HL-60 (cell line): ENCODE measurements at regions not wholly inside any gene's neighbourhood (a gene's known extent, or its start where the extent isn't known, plus 50 kb on each side); places are given as distances from the start of the nearest gene placed in this dataset.

Source experiments
- DNase-seq, 2 experiments: peaks; one replicate each; pipeline ENCODE4 v3.0.0-alpha.2; 2010 to 2020; ENCODE audit warnings: low read depth in 1 of 2, low spot score in 1 of 2
- H3K27ac ChIP-seq: fragments of 250-450 bp; sonication (Bioruptor Pico); replicated peaks from 2 replicates; pipeline ENCODE4 v1.5.1; 2020; ENCODE audit warnings: mild to moderate bottlenecking, moderate library complexity
- H3K27me3 ChIP-seq: fragments of 250-450 bp; sonication (Bioruptor Pico); 2 replicates; pipeline ENCODE4 v1.5.1; 2021; ENCODE audit warnings: mild to moderate bottlenecking, moderate library complexity; ENCODE audit not compliant: insufficient read depth, poor library complexity, severe bottlenecking
- H3K4me3 ChIP-seq: replicated peaks from 2 replicates; pipeline ENCODE4 v1.5.1; 2011; ENCODE audit warnings: mild to moderate bottlenecking, control low read depth, low read length; ENCODE audit not compliant: insufficient read depth
- CTCF ChIP-seq: IDR thresholded peaks from one replicate; pipeline ENCODE4 v1.5.1; 2011; ENCODE audit warnings: low read length, control low read depth, inconsistent platforms; ENCODE audit not compliant: insufficient read depth
- GABPA ChIP-seq: IDR thresholded peaks from 2 replicates; pipeline ENCODE4 v1.6.1; 2012; ENCODE audit warnings: low read depth
- POLR2AphosphoS5 ChIP-seq: IDR thresholded peaks from 2 replicates; pipeline ENCODE4 v1.6.1; 2012; ENCODE audit warnings: low read depth
- REST ChIP-seq: IDR thresholded peaks from 2 replicates; pipeline ENCODE4 v1.6.1; 2012; ENCODE audit warnings: low read depth; ENCODE audit not compliant: insufficient replicate concordance
- SPI1 ChIP-seq: IDR thresholded peaks from 2 replicates; pipeline ENCODE4 v1.6.1; 2012; ENCODE audit warnings: low read depth, mild to moderate bottlenecking, borderline replicate concordance

GRCh38 chr4:123232439-123232838, 164.2 kb upstream of the SPRY1 start:
- peak; percentile 28; the same call in 1 of the 2 replicates for TF ChIP-seq SPI1
- no peak for TF ChIP-seq POLR2AphosphoS5
- Histone ChIP-seq H3K27ac (no peak overlapping the region), H3K4me3 (no peak overlapping the region), H3K27me3 (no peaks in the 10 kb centered on the region)
- DNase-seq: peak in 1 of 2 experiments; percentile 31

GRCh38 chr4:123233136-123233768, 163.3 kb upstream of the SPRY1 start:
- Histone ChIP-seq H3K4me3 (no peak overlapping the region), H3K27me3 (no peaks in the 10 kb centered on the region), H3K27ac (peak overlapping the region; percentile 15; the same call in 1 of the 2 replicates)
- TF ChIP-seq REST (no peak), CTCF (no peak), SPI1 (peak; percentile 87), POLR2AphosphoS5 (no peak), GABPA (peak; percentile 26; the same call in 1 of the 2 replicates)
- DNase-seq: peak in 1 of 2 experiments; percentile 31

GRCh38 chr4:123234955-123235354, 161.6 kb upstream of the SPRY1 start:
- DNase-seq: no peak
- TF ChIP-seq POLR2AphosphoS5 (no peak), GABPA (no peak)

GRCh38 chr4:123235431-123235830, 161.2 kb upstream of the SPRY1 start:
- DNase-seq: no peak
- TF ChIP-seq GABPA: no peak
- TF ChIP-seq CTCF: no peak
- TF ChIP-seq POLR2AphosphoS5: no peak
- TF ChIP-seq REST: no peak
- Histone ChIP-seq H3K27me3 (no peaks in the 10 kb centered on the region), H3K27ac (no peak overlapping the region), H3K4me3 (no peak overlapping the region)

More at GRCh38 chr4:123234955-123235354, 161.6 kb upstream of the SPRY1 start:
- Histone ChIP-seq H3K4me3 (no peak overlapping the region), H3K27ac (no peak overlapping the region), H3K27me3 (no peaks in the 10 kb centered on the region)

GRCh38 chr4:123236606-123237005, 160.0 kb upstream of the SPRY1 start:
- DNase-seq: no peak
- Histone ChIP-seq H3K27me3 (no peaks in the 10 kb centered on the region), H3K27ac (no peak overlapping the region), H3K4me3 (no peak overlapping the region)
- TF ChIP-seq REST: no peak
- TF ChIP-seq SPI1: no peak
- TF ChIP-seq GABPA: no peak
